PC-9 (cell line): ENCODE measurements at regions not wholly inside any gene's neighbourhood (a gene's known extent, or its start where the extent isn't known, plus 50 kb on each side); places are given as distances from the start of the nearest gene placed in this dataset.

Experiments
- EZH2 ChIP-seq: fragments of 200-600 bp; sonication (generic); IDR thresholded peaks from 2 replicates; pipeline ENCODE4 v1.8.0; 2017; ENCODE audit warnings: antibody characterized with exemption, low read depth
- TF ChIP-seq, protein P1 (sequence below): fragments of 200-600 bp; sonication (generic); conservative IDR thresholded peaks from 2 replicates; pipeline ENCODE4 v1.6.1; 2017; ENCODE audit warnings: mixed run types, antibody characterized with exemption, mild to moderate bottlenecking, moderate library complexity

DNA sequence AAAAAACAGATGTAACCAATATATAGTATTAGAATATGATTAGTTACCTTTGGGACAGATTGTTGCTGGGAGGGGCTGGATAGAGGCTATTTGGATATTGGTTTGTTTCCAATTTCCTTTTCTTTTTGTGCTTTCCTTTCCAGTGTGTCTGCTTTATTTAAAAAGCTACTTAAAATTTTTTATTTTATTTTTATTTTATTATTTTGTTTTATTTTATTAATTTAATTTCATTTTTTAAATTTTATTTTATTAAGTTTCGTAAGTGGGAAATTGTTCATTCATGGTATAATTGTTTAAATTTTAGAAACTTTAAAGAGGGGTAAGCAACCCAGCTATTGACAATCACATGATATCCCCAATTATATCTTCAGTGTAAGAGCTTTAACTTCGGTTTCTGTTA lies 2077.0 kb upstream of the PCDH20 start:
- TF ChIP-seq, protein P1, sequence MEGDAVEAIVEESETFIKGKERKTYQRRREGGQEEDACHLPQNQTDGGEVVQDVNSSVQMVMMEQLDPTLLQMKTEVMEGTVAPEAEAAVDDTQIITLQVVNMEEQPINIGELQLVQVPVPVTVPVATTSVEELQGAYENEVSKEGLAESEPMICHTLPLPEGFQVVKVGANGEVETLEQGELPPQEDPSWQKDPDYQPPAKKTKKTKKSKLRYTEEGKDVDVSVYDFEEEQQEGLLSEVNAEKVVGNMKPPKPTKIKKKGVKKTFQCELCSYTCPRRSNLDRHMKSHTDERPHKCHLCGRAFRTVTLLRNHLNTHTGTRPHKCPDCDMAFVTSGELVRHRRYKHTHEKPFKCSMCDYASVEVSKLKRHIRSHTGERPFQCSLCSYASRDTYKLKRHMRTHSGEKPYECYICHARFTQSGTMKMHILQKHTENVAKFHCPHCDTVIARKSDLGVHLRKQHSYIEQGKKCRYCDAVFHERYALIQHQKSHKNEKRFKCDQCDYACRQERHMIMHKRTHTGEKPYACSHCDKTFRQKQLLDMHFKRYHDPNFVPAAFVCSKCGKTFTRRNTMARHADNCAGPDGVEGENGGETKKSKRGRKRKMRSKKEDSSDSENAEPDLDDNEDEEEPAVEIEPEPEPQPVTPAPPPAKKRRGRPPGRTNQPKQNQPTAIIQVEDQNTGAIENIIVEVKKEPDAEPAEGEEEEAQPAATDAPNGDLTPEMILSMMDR = no peak
- no peak for TF ChIP-seq EZH2
